Small intestine (tissue), 7 donors: ENCODE measurements at regions not wholly inside any gene's neighbourhood (a gene's known extent, or its start where the extent isn't known, plus 50 kb on each side); places are given as distances from the start of the nearest gene placed in this dataset.
"Not testable (repeated sequence)": the region's sequence is repeated elsewhere in the genome, so short reads cannot be mapped to it uniquely, and the experiment has no call there.

Experiments used
- DNase-seq, 2 donors: peaks; one replicate each; pipeline versions ENCODE4 v3.0.0 to v3.0.0-alpha.2; 2013
- FAIRE-seq: peaks from 2 replicates; lab custom pipeline; 2012; peaks lifted over from hg19 to GRCh38; lab: Jason Lieb, UNC
- H3K27ac ChIP-seq, 3 donors: one replicate each; pipeline ENCODE4 v1.5.1; 2013; ENCODE audit warnings: low read length in 2 of 3, mild to moderate bottlenecking in 2 of 3, control low read depth in 1 of 3, inconsistent platforms in 1 of 3, low read depth in 1 of 3, moderate library complexity in 1 of 3
- H3K27me3 ChIP-seq, 3 donors: one replicate each; pipeline ENCODE4 v1.6.1; 2013; ENCODE audit warnings: low read length in 3 of 3, inconsistent platforms in 1 of 3; ENCODE audit not compliant: control insufficient read depth in 3 of 3, insufficient read depth in 3 of 3
- H3K36me3 ChIP-seq, 3 donors: one replicate each; pipeline ENCODE4 v1.6.1; 2013; ENCODE audit warnings: low read length in 3 of 3, inconsistent platforms in 1 of 3, low read depth in 1 of 3, mild to moderate bottlenecking in 1 of 3, moderate library complexity in 1 of 3; ENCODE audit not compliant: control insufficient read depth in 3 of 3, insufficient read depth in 2 of 3
- H3K4me1 ChIP-seq, 3 donors: one replicate each; pipeline ENCODE4 v1.6.1; 2013; ENCODE audit warnings: low read length in 2 of 3, inconsistent platforms in 1 of 3, low read depth in 1 of 3, mild to moderate bottlenecking in 1 of 3, moderate library complexity in 1 of 3; ENCODE audit not compliant: control insufficient read depth in 3 of 3, insufficient read depth in 2 of 3
- H3K4me3 ChIP-seq, 3 donors: one replicate each; pipeline ENCODE4 v1.5.1; 2013; ENCODE audit warnings: low read length in 3 of 3, control low read depth in 1 of 3, inconsistent platforms in 1 of 3, low read depth in 1 of 3, mild to moderate bottlenecking in 1 of 3, moderate library complexity in 1 of 3
- H3K9me3 ChIP-seq, 2 donors: one replicate each; pipeline ENCODE4 v1.6.1; 2013; ENCODE audit warnings: low read depth in 1 of 2, low read length in 1 of 2; ENCODE audit not compliant: control insufficient read depth in 2 of 2, insufficient read depth in 1 of 2
- WGBS, 3 donors: extraction: QIAGEN DNeasy Blood & Tissue Kit; methylation state at CpG; one replicate each; pipeline ENCODE4 v1.1.7; 2013; 5-methylcytosine and 5-hydroxymethylcytosine counted together
- donor health status: healthy with polysubstance abuse.
- donor health status: control.
- donor health status: control.
- donor health status: Bipolar disorder and iron deficiency.
- donor health status: healthy.

- FAIRE-seq (no peak), DNase-seq (no peak)
- H3K4me1 ChIP-seq = no peaks in the 10 kb centered on the region
- H3K4me3 ChIP-seq = no peak overlapping the region
- H3K27me3 ChIP-seq = no peaks in the 10 kb centered on the region
- no peaks in the 10 kb centered on the region for H3K9me3 ChIP-seq
- H3K36me3 ChIP-seq = no peaks in the 10 kb centered on the region
- no peak overlapping the region for H3K27ac ChIP-seq
- WGBS, 3 donors = 78 to 84% (median 82%) methylated on average over 9 of the region's 9 CpGs
Observed at GRCh38 chr5:71810471-71811195, 91.6 kb downstream of the CARTPT start.

GRCh38 chr5:71811779-71812178 lies 92.7 kb downstream of the CARTPT start:
- no peaks in the 10 kb centered on the region for H3K9me3 ChIP-seq
- H3K27ac ChIP-seq = no peak overlapping the region
- WGBS, 3 donors = 88 to 96% (median 95%) methylated on average over 2 of the region's 2 CpGs
- FAIRE-seq (no peak), DNase-seq (no peak)
- H3K4me1 ChIP-seq = no peaks in the 10 kb centered on the region
- H3K27me3 ChIP-seq = no peaks in the 10 kb centered on the region
- no peak overlapping the region for H3K4me3 ChIP-seq
- H3K36me3 ChIP-seq = no peaks in the 10 kb centered on the region

- Histone ChIP-seq H3K9me3 (no peaks in the 10 kb centered on the region), H3K27me3 (no peaks in the 10 kb centered on the region), H3K27ac (no peak overlapping the region), H3K36me3 (no peaks in the 10 kb centered on the region), H3K4me3 (no peak overlapping the region), H3K4me1 (no peaks in the 10 kb centered on the region)
- no peak for FAIRE-seq
- 50 to 62% (median 54%) methylated on average over 4 of the region's 4 CpGs for WGBS, 3 donors
- peak in 1 of 2 donors; percentile 5 for DNase-seq
Observed at GRCh38 chr5:71816307-71816706, 97.2 kb downstream of the CARTPT start.

- DNase-seq (no peak), FAIRE-seq (no peak)
- no peak overlapping the region for H3K27ac ChIP-seq
- H3K36me3 ChIP-seq = no peaks in the 10 kb centered on the region
- no peaks in the 10 kb centered on the region for H3K9me3 ChIP-seq
- H3K4me1 ChIP-seq = no peaks in the 10 kb centered on the region
- no peaks in the 10 kb centered on the region for H3K27me3 ChIP-seq
- WGBS, 3 donors = 81 to 90% (median 88%) methylated on average over 7 of the region's 7 CpGs
- H3K4me3 ChIP-seq = no peak overlapping the region
Observed at GRCh38 chr5:71817891-71818290, 98.8 kb downstream of the CARTPT start.

- Histone ChIP-seq H3K4me3 (no peak overlapping the region), H3K9me3 (peaks cover 0 to 7% of the 10 kb centered on the region in 2 donors), H3K36me3 (no peaks in the 10 kb centered on the region), H3K27me3 (no peaks in the 10 kb centered on the region), H3K27ac (no peak overlapping the region), H3K4me1 (no peaks in the 10 kb centered on the region)
- FAIRE-seq = no peak
- DNase-seq = no peak
- WGBS, 3 donors = 81 to 91% (median 87%) methylated on average over 1 of the region's 1 CpG
Observed at GRCh38 chr5:71821029-71821428, 102.0 kb downstream of the CARTPT start.

- not testable (repeated sequence) for FAIRE-seq, DNase-seq, H3K36me3 ChIP-seq, H3K27ac ChIP-seq, H3K4me3 ChIP-seq, H3K27me3 ChIP-seq, H3K4me1 ChIP-seq, H3K9me3 ChIP-seq
Observed at GRCh38 chr5:71822065-71822464, 103.0 kb downstream of the CARTPT start.

- H3K27me3 ChIP-seq = no peaks in the 10 kb centered on the region
- 79 to 87% (median 80%) methylated on average over 1 of the region's 1 CpG for WGBS, 3 donors
- no peak for FAIRE-seq
- H3K4me3 ChIP-seq = no peak overlapping the region
- no peak for DNase-seq
- no peaks in the 10 kb centered on the region for H3K4me1 ChIP-seq
- peaks cover 2 to 22% of the 10 kb centered on the region in 2 donors for H3K9me3 ChIP-seq
- H3K36me3 ChIP-seq = no peaks in the 10 kb centered on the region
- H3K27ac ChIP-seq = no peak overlapping the region
Observed at GRCh38 chr5:71825992-71826391, 106.9 kb downstream of the CARTPT start.

- Histone ChIP-seq H3K9me3 (peaks cover 2 to 22% of the 10 kb centered on the region in 2 donors), H3K27ac (no peak overlapping the region), H3K4me3 (no peak overlapping the region), H3K4me1 (no peaks in the 10 kb centered on the region), H3K27me3 (no peaks in the 10 kb centered on the region), H3K36me3 (no peaks in the 10 kb centered on the region)
- 91 to 98% (median 95%) methylated on average over 2 of the region's 2 CpGs for WGBS, 3 donors
- no peak for FAIRE-seq
- DNase-seq = no peak
Observed at GRCh38 chr5:71828291-71829040, 109.4 kb downstream of the CARTPT start.
